ENCODE measurements at regions not wholly inside any gene's neighbourhood (a gene's known extent, or its start where the extent isn't known, plus 50 kb on each side); places are given as distances from the start of the nearest gene placed in this dataset.
"Not testable (repeated sequence)": the region's sequence is repeated elsewhere in the genome, so short reads cannot be mapped to it uniquely, and the experiment has no call there.

DNA sequence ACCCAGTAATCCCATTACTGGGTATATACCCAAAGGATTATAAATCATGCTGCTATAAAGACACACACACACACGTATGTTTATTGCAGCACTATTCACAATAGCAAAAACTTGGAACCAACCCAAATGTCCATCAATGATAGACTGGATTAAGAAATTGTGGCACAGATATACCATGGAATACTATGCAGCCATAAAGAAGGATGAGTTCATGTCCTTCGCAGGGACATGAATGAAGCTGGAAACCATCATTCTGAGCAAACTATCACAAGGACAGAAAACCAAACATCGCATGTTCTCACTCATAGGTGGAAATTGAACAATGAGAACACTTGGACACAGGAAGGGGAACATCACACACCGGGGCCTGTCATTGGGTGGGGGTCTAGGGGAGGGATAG lies 54.6 kb upstream of the CSRP2 start:
- TF ChIP-seq, protein P1, sequence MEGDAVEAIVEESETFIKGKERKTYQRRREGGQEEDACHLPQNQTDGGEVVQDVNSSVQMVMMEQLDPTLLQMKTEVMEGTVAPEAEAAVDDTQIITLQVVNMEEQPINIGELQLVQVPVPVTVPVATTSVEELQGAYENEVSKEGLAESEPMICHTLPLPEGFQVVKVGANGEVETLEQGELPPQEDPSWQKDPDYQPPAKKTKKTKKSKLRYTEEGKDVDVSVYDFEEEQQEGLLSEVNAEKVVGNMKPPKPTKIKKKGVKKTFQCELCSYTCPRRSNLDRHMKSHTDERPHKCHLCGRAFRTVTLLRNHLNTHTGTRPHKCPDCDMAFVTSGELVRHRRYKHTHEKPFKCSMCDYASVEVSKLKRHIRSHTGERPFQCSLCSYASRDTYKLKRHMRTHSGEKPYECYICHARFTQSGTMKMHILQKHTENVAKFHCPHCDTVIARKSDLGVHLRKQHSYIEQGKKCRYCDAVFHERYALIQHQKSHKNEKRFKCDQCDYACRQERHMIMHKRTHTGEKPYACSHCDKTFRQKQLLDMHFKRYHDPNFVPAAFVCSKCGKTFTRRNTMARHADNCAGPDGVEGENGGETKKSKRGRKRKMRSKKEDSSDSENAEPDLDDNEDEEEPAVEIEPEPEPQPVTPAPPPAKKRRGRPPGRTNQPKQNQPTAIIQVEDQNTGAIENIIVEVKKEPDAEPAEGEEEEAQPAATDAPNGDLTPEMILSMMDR (conservative IDR thresholded peaks at IDR 0.05; ENCODE audit: low read depth, low read length), result not testable (repeated sequence)
- not testable (repeated sequence) for TF ChIP-seq EZH2phosphoT487 (IDR thresholded peaks at IDR 0.05; ENCODE audit: borderline replicate concordance, low read length); EZH2 (IDR thresholded peaks at IDR 0.05; ENCODE audit: low read length, unreplicated experiment)
